ENCODE measurements at regions not wholly inside any gene's neighbourhood (a gene's known extent, or its start where the extent isn't known, plus 50 kb on each side); places are given as distances from the start of the nearest gene placed in this dataset.

- Histone ChIP-seq H4K20me1 (ENCODE audit: insufficient read depth) (no peaks in the 10 kb centered on the region), H3K4me1 (ENCODE audit: control insufficient read depth in 1 of 2, insufficient read depth in 2 of 2, low read length in 2 of 2) (no peaks in the 10 kb centered on the region), H3K9ac (ENCODE audit: low read length) (no peak overlapping the region), H3K27ac (ENCODE audit: low read depth, low read length) (no peak overlapping the region), H3K9me3 (ENCODE audit: control insufficient read depth in 1 of 2, insufficient read depth in 1 of 2, low read depth in 1 of 2, low read length in 2 of 2) (no peaks in the 10 kb centered on the region), H3K79me2 (ENCODE audit: insufficient read depth, low read length) (no peaks in the 10 kb centered on the region), H3K27me3 (ENCODE audit: insufficient read depth, low read length) (peaks cover 35% of the 10 kb centered on the region), H3K4me2 (ENCODE audit: low read length) (no peak overlapping the region), H3K4me3 (replicated peaks in 1 of 2; ENCODE audit: low read depth in 1 of 2, low read length in 2 of 2) (no peak overlapping the region), H2AFZ (ENCODE audit: low read depth, low read length, poor library complexity, severe bottlenecking) (no peak overlapping the region), H3K9me2 (ENCODE audit: insufficient read depth) (no peaks in the 10 kb centered on the region), H3K36me3 (ENCODE audit: control insufficient read depth in 1 of 2, insufficient read depth in 2 of 2, low read length in 2 of 2) (no peaks in the 10 kb centered on the region)
- DNase-seq (ENCODE audit: low read depth, low spot score): no peak
- BruUV-seq (replicated peaks): no TSS peak
- ChIA-PET CTCF (no interaction called here), RAD21 (ENCODE audit: low non-redundant PET in 1 of 2, low total read pairs in 2 of 2, uncharacterized antibody in 2 of 2, unreplicated experiment in 2 of 2) (no interaction called here), POLR2A (no interaction called here)
- no peak for TF ChIP-seq RAD21 (IDR thresholded peaks at IDR 0.05; ENCODE audit: low read depth)
- TF ChIP-seq CBX3 (IDR thresholded peaks at IDR 0.05; ENCODE audit: low read depth): no peak
- TF ChIP-seq, protein P1, sequence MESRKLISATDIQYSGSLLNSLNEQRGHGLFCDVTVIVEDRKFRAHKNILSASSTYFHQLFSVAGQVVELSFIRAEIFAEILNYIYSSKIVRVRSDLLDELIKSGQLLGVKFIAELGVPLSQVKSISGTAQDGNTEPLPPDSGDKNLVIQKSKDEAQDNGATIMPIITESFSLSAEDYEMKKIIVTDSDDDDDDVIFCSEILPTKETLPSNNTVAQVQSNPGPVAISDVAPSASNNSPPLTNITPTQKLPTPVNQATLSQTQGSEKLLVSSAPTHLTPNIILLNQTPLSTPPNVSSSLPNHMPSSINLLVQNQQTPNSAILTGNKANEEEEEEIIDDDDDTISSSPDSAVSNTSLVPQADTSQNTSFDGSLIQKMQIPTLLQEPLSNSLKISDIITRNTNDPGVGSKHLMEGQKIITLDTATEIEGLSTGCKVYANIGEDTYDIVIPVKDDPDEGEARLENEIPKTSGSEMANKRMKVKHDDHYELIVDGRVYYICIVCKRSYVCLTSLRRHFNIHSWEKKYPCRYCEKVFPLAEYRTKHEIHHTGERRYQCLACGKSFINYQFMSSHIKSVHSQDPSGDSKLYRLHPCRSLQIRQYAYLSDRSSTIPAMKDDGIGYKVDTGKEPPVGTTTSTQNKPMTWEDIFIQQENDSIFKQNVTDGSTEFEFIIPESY (IDR thresholded peaks at IDR 0.05; ENCODE audit: extremely low read depth, insufficient replicate concordance, low read length): no peak
- no peak for TF ChIP-seq ZFX (IDR thresholded peaks at IDR 0.05)
- TF ChIP-seq, protein P2, sequence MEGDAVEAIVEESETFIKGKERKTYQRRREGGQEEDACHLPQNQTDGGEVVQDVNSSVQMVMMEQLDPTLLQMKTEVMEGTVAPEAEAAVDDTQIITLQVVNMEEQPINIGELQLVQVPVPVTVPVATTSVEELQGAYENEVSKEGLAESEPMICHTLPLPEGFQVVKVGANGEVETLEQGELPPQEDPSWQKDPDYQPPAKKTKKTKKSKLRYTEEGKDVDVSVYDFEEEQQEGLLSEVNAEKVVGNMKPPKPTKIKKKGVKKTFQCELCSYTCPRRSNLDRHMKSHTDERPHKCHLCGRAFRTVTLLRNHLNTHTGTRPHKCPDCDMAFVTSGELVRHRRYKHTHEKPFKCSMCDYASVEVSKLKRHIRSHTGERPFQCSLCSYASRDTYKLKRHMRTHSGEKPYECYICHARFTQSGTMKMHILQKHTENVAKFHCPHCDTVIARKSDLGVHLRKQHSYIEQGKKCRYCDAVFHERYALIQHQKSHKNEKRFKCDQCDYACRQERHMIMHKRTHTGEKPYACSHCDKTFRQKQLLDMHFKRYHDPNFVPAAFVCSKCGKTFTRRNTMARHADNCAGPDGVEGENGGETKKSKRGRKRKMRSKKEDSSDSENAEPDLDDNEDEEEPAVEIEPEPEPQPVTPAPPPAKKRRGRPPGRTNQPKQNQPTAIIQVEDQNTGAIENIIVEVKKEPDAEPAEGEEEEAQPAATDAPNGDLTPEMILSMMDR (IDR thresholded peaks at IDR 0.05 in 2 of 3, conservative IDR thresholded peaks at IDR 0.05 in 1 of 3; ENCODE audit: borderline replicate concordance in 1 of 3, insufficient read depth in 1 of 3, low read depth in 2 of 3, low read length in 2 of 3): no peak
- TF ChIP-seq, protein P3, sequence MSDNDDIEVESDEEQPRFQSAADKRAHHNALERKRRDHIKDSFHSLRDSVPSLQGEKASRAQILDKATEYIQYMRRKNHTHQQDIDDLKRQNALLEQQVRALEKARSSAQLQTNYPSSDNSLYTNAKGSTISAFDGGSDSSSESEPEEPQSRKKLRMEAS (IDR thresholded peaks at IDR 0.05): no peak
- no peak for TF ChIP-seq FOSL1 (IDR thresholded peaks at IDR 0.05; ENCODE audit: low read depth)
- no peak for TF ChIP-seq ATF3 (IDR thresholded peaks at IDR 0.05)
- no peak for TF ChIP-seq EZH2phosphoT487 (IDR thresholded peaks at IDR 0.05; ENCODE audit: borderline replicate concordance)
- TF ChIP-seq, protein P4, sequence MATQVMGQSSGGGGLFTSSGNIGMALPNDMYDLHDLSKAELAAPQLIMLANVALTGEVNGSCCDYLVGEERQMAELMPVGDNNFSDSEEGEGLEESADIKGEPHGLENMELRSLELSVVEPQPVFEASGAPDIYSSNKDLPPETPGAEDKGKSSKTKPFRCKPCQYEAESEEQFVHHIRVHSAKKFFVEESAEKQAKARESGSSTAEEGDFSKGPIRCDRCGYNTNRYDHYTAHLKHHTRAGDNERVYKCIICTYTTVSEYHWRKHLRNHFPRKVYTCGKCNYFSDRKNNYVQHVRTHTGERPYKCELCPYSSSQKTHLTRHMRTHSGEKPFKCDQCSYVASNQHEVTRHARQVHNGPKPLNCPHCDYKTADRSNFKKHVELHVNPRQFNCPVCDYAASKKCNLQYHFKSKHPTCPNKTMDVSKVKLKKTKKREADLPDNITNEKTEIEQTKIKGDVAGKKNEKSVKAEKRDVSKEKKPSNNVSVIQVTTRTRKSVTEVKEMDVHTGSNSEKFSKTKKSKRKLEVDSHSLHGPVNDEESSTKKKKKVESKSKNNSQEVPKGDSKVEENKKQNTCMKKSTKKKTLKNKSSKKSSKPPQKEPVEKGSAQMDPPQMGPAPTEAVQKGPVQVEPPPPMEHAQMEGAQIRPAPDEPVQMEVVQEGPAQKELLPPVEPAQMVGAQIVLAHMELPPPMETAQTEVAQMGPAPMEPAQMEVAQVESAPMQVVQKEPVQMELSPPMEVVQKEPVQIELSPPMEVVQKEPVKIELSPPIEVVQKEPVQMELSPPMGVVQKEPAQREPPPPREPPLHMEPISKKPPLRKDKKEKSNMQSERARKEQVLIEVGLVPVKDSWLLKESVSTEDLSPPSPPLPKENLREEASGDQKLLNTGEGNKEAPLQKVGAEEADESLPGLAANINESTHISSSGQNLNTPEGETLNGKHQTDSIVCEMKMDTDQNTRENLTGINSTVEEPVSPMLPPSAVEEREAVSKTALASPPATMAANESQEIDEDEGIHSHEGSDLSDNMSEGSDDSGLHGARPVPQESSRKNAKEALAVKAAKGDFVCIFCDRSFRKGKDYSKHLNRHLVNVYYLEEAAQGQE (IDR thresholded peaks at IDR 0.05; ENCODE audit: low read depth): no peak
- TF ChIP-seq EZH2 (IDR thresholded peaks at IDR 0.05): no peak
- TF ChIP-seq ELF1 (IDR thresholded peaks at IDR 0.05; ENCODE audit: borderline replicate concordance, low read depth): no peak
- TF ChIP-seq SRF (IDR thresholded peaks at IDR 0.05; ENCODE audit: low read depth): no peak
- TF ChIP-seq TCF7L2 (IDR thresholded peaks at IDR 0.05; ENCODE audit: borderline replicate concordance, extremely low read depth, insufficient read depth, insufficient read length): no peak
- no peak for TF ChIP-seq CEBPB (IDR thresholded peaks at IDR 0.05; ENCODE audit: low read depth)
- ATAC-seq: no peak
- intact Hi-C loops (cut with micrococcal nuclease): no loop called here
Observed at GRCh38 chr2:67798541-67799160, 264.2 kb downstream of the C1D start.

All from HCT116 (cell line).